Activated CD8-positive, alpha-beta memory T cell treated with anti-CD3 and anti-CD28 coated beads, Interleukin-2, amount 50 U/mL, for 1 hour (primary cell): ENCODE measurements at regions not wholly inside any gene's neighbourhood (a gene's known extent, or its start where the extent isn't known, plus 50 kb on each side); places are given as distances from the start of the nearest gene placed in this dataset.
"Not testable (repeated sequence)": the region's sequence is repeated elsewhere in the genome, so short reads cannot be mapped to it uniquely, and the experiment has no call there.

ENCODE experiments used
- DNase-seq: peaks from one replicate; pipeline ENCODE4 v3.0.0-alpha.2; 2020; ENCODE audit errors: extremely low read depth

- no peak for DNase-seq
These were observed 178.4 kb downstream of the RTP5 start for GRCh38 chr2:242047963-242048362.

GRCh38 chr2:242048479-242048878 is 178.9 kb downstream of the RTP5 start:
- DNase-seq: no peak

GRCh38 chr2:242049492-242049891 is 180.0 kb downstream of the RTP5 start:
- DNase-seq: not testable (repeated sequence)

GRCh38 chr2:242051463-242051862 is 181.9 kb downstream of the RTP5 start:
- no peak for DNase-seq

GRCh38 chr2:242052421-242052820 is 182.9 kb downstream of the RTP5 start:
- DNase-seq: no peak

GRCh38 chr2:242053921-242054320 is 184.4 kb downstream of the RTP5 start:
- no peak for DNase-seq

- DNase-seq: no peak
These were observed 184.9 kb downstream of the RTP5 start for GRCh38 chr2:242054406-242054805.

- DNase-seq: no peak
These were observed 185.6 kb downstream of the RTP5 start for GRCh38 chr2:242054881-242055801.

- DNase-seq: no peak
These were observed 186.5 kb downstream of the RTP5 start for GRCh38 chr2:242056026-242056425.

- no peak for DNase-seq
These were observed 187.3 kb downstream of the RTP5 start for GRCh38 chr2:242056785-242057184.

GRCh38 chr2:242057379-242058040 is 188.0 kb downstream of the RTP5 start:
- no peak for DNase-seq

- no peak for DNase-seq
These were observed 188.7 kb downstream of the RTP5 start for GRCh38 chr2:242058116-242058680.

GRCh38 chr2:242059566-242059965 is 190.0 kb downstream of the RTP5 start:
- DNase-seq: no peak

GRCh38 chr2:242060212-242060835 is 190.8 kb downstream of the RTP5 start:
- no peak for DNase-seq

GRCh38 chr2:242061930-242062329 is 192.4 kb downstream of the RTP5 start:
- not testable (repeated sequence) for DNase-seq

- no peak for DNase-seq
These were observed 193.9 kb downstream of the RTP5 start for GRCh38 chr2:242063436-242063835.

- DNase-seq: no peak
These were observed 194.3 kb downstream of the RTP5 start for GRCh38 chr2:242063850-242064249.

GRCh38 chr2:242064364-242065250 is 195.1 kb downstream of the RTP5 start:
- DNase-seq: no peak

GRCh38 chr2:242065426-242065825 is 195.9 kb downstream of the RTP5 start:
- DNase-seq: no peak

GRCh38 chr2:242069018-242069417 is 199.5 kb downstream of the RTP5 start:
- DNase-seq: no peak

GRCh38 chr2:242069938-242070395 is 200.4 kb downstream of the RTP5 start:
- not testable (repeated sequence) for DNase-seq
